22Rv1 (cell line): ENCODE measurements at regions not wholly inside any gene's neighbourhood (a gene's known extent, or its start where the extent isn't known, plus 50 kb on each side); places are given as distances from the start of the nearest gene placed in this dataset.

Source experiments
- H3K27ac ChIP-seq: fragments of 450-650 bp; 2 replicates; pipeline ENCODE4 v1.5.1; 2017
- ZFX ChIP-seq: fragments of 450-650 bp; IDR thresholded peaks from 2 replicates; pipeline ENCODE4 v1.6.1; 2017; ENCODE audit warnings: antibody characterized with exemption, borderline replicate concordance
- TF ChIP-seq, protein P1 (sequence below): fragments of 450-650 bp; IDR thresholded peaks from 2 replicates; pipeline ENCODE4 v1.5.1; 2017; ENCODE audit warnings: mild to moderate bottlenecking

DNA sequence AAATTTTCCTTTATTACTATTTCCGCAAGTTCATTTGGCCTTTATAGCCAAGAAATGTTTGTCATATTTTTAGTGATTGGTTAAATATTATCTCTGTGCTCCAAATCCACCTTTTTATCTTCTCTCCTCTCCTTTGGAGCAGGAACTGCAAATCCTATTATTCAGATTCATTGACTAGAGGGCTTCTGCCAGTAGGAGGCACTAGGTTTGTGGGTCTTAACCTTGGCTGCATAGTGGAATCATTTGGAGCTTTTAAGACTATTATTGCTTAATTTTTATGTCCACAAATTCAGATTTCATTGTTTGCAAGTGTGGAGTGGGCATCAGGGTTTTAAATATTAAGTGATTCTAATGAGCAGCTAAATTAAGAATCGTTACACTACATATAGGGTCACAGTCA lies 75.3 kb upstream of the SYT10 start:
- TF ChIP-seq, protein P1, sequence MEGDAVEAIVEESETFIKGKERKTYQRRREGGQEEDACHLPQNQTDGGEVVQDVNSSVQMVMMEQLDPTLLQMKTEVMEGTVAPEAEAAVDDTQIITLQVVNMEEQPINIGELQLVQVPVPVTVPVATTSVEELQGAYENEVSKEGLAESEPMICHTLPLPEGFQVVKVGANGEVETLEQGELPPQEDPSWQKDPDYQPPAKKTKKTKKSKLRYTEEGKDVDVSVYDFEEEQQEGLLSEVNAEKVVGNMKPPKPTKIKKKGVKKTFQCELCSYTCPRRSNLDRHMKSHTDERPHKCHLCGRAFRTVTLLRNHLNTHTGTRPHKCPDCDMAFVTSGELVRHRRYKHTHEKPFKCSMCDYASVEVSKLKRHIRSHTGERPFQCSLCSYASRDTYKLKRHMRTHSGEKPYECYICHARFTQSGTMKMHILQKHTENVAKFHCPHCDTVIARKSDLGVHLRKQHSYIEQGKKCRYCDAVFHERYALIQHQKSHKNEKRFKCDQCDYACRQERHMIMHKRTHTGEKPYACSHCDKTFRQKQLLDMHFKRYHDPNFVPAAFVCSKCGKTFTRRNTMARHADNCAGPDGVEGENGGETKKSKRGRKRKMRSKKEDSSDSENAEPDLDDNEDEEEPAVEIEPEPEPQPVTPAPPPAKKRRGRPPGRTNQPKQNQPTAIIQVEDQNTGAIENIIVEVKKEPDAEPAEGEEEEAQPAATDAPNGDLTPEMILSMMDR, result peak; percentile 62
- no peak for TF ChIP-seq ZFX

DNA sequence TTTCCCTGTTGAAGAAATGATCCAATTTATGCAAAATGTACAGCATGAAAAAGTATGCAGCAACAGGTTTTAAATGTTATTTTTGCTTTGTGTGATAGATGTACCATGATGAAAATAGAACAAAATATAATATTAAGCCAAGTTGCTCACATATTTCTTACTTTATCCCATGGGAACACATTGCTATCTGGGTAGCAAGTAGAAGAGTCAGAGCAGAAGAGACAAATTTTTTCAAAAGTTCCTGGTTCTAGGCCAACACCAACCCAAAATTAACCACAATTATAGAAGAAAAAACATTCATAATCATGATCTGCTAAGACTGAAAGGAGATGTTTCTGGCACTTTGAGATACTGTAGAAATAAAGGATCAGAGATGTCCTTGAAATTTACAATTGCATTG lies 79.9 kb upstream of the SYT10 start:
- TF ChIP-seq, protein P1, result no peak
- H3K27ac ChIP-seq, result no peak overlapping the region

More for the DNA sequence above, 75.3 kb upstream of the SYT10 start:
- no peak overlapping the region for H3K27ac ChIP-seq

DNA sequence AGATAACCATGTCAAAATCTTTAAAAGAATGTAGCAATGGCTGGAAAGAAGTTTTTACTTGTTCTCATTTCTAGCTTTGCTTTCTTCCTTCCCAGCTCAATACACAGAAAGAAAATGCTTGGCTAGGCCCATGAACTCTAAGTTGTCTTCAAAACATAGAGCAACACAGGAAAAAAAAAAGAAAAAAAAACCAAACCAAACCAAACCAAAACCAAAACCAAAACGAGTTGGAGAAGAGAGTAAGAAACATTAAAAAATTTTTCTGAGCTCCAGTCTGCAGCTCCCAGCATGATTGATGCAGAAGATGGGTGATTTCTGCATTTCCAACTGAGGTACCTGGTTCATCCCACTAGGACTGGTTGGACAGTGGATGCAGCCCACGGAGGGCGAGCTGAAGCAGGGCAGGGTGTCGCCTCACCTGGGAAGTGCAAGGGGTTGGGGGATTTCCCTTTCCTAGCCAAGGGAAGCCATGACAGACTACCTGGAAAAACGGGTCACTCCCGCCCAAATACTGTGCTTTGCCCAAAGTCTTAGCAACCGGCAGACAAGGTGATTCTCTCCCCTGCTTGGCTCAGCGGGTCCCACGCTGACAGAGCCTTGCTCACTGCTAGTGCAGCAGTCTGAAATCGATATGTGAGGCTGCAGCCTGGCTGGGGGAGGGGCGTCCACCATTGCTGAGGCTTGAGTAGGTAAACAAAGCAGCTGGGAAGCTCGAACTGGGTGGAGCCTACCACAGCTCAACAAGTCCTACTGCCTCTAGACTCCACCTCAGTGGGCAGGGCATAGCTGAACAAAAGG lies 81.1 kb upstream of the SYT10 start:
- peak overlapping the region; percentile 73 for H3K27ac ChIP-seq

DNA sequence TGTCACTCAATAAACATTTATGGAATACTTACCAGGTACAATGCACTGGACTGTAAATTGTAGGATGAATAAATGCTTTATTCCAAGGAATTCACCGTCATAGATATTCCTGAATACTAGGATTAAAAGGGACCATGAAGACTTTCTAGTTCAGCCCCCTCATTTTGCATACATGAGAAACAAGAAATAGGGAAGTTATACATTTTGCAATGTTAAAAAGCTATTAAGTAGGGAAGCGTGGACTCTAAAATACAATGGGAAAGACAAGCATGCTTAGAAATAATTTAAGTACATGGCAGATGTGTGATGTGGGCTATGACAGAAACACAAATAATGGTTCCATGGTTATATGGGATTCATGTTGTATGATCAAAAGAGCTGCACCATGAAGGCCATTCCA lies 89.4 kb upstream of the SYT10 start:
- no peak overlapping the region for H3K27ac ChIP-seq
- TF ChIP-seq, protein P1, result no peak
- TF ChIP-seq ZFX, result no peak

DNA sequence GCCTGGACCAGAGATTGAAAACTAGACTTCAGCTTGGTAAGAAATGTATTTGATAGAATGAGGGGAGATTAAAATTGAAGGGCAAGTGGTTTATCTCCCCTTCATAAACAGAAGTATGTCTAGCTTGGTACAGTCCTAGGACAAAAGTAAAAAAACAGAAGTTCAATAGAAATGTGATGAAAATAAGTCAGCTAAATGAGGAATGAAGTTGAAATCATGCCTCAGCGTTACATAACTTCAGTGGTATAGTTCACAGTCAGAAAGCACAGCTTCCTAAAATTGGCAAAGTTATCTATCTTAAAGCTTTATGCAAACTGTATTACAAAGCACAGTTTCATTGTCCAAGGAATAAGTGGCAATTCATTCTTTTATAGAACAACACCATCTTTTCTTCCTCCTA lies 90.2 kb upstream of the SYT10 start:
- TF ChIP-seq ZFX, result no peak
- TF ChIP-seq, protein P1, result no peak
- H3K27ac ChIP-seq, result no peak overlapping the region

DNA sequence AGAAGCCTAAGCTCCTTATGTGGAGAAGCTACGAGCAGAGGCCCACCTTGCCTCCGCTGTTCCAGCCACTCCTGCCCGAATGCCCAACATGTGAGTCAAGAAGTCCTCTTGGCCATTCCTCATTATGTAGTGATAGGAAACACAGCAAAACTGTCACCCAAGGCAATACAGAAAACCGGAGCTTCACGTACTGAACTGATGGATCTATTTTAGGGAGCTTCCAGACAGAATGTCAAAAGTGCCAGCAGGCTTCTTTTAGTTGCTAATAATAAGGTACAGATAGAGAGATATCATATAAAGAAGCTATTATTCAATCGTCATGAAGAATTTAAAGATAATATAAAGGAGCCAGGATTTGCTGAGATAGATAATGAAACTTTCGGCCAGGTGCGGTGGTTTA lies 91.6 kb upstream of the SYT10 start:
- TF ChIP-seq, protein P1, result no peak
- no peak for TF ChIP-seq ZFX
- no peak overlapping the region for H3K27ac ChIP-seq

DNA sequence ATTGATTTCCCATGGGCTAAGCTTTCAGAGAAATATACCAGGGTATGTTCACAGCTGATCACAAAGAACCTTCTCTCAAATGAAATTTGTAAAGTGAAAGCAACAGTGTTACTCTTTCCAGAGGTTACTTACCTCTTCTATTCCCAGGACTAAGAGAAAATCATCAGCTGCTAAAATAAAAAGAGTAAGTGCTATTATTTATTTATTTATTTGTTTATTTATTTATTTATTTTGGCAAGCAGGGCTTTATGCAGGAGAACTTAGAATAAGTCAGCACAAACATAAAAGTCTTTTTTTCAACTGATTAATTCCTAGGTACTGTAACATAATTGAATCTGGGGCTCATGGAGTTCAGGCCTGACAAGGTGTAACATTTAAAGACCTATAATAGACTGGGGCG lies 93.9 kb upstream of the SYT10 start:
- no peak for TF ChIP-seq ZFX
- TF ChIP-seq, protein P1, result no peak
- no peak overlapping the region for H3K27ac ChIP-seq

DNA sequence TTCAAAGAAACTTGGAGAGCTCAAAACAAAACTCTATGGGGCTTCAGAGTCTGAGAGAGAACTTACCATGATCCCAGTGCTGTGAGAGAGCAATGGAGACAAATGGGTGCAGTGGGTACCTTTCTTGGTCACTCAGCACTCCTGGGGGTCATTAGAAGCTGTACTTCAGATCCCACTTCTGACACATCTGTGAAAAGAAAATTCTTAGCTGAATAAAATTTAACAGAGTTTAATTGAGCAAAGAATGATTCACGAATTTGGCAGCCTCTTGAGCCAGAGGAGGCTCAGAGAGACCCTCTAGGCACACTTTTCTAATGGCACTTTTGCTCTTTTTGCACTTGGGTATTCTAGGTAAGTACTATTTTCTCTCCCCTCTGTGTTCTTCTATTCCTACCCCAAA lies 96.8 kb upstream of the SYT10 start:
- H3K27ac ChIP-seq, result no peak overlapping the region
- TF ChIP-seq ZFX, result no peak
